SW 1271 (cell line): ENCODE measurements at regions not wholly inside any gene's neighbourhood (a gene's known extent, or its start where the extent isn't known, plus 50 kb on each side); places are given as distances from the start of the nearest gene placed in this dataset.

ENCODE experiments used
- DNase-seq, 2 experiments: peaks; one replicate each; lab custom pipeline; 2025; lab: John Stamatoyannopoulos, UW

DNA sequence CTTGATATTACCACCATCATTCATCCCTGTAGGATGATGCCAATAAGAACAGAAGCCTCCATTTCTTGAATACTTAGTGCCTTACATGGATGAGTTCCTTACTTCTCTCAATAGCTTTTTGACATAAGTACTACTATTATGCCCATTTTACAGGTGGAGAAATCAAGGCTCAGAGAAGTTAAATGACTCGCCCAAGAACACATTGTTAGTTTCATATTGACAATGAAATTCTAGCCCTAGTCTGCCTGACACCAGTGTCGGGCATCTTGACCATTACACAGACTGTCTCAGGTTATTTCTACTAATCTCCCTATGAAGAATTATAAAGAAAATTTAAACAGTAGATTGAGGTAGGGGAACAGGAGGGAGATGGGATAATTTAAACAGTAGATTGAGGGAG lies 52.5 kb upstream of the ARL8B start:
- no peak for DNase-seq

GRCh38 chr3:5071061-5071460 lies 51.0 kb upstream of the ARL8B start:
- DNase-seq, result no peak

GRCh38 chr3:5072100-5072816 lies 49.8 kb upstream of the ARL8B start:
- no peak for DNase-seq
